SK-N-SH (cell line): ENCODE measurements at regions not wholly inside any gene's neighbourhood (a gene's known extent, or its start where the extent isn't known, plus 50 kb on each side); places are given as distances from the start of the nearest gene placed in this dataset.
A peak's percentile ranks its signal among the peaks of the same experiment; 100 is the strongest.

Experiments
- CTCF ChIA-PET: fragments of 300-600, 350-600 bp; formaldehyde crosslinking; extraction: SDS; loops from one replicate; lab custom pipeline; 2021; lab: Yijun Ruan, JAX
- POLR2A ChIA-PET: fragments of 350-600 bp; sonication (Branson Sonifier 250); formaldehyde crosslinking; extraction: SDS; loops from one replicate; lab custom pipeline; 2020; ENCODE audit warnings: antibody characterized with exemption, inconsistent platforms; lab: Yijun Ruan, JAX
- DNase-seq: peaks from one replicate; pipeline ENCODE4 v3.0.0; 2012
- H2AFZ ChIP-seq: fragments of 200-600 bp; sonication (generic); 2 replicates; pipeline ENCODE4 v1.8.1; 2016; ENCODE audit warnings: antibody characterized with exemption, mild to moderate bottlenecking, low read depth
- H3F3A ChIP-seq: fragments of 200-600 bp; sonication (generic); replicated peaks from 2 replicates; pipeline ENCODE3; 2016; ENCODE audit warnings: antibody characterized with exemption, mild to moderate bottlenecking; ENCODE audit not compliant: insufficient read depth
- H3K27ac ChIP-seq, 2 experiments: fragments of 200-500 bp in 1 of 2; fragments of 200-600 bp in 1 of 2; sonication (Bioruptor generic) in 1 of 2; sonication (generic), shearing (Covaris generic) in 1 of 2; 2 replicates each; pipeline versions ENCODE4 v1.5.1 to v1.6.1; 2014 to 2016; ENCODE audit warnings: low read depth in 2 of 2, inconsistent platforms in 1 of 2, low read length in 1 of 2, mild to moderate bottlenecking in 1 of 2, mixed read lengths in 1 of 2
- H3K27me3 ChIP-seq: fragments of 200-600 bp; sonication (generic), shearing (Covaris generic); 2 replicates; pipeline ENCODE4 v1.6.1; 2016; ENCODE audit warnings: mixed run types; ENCODE audit not compliant: insufficient read depth
- H3K36me3 ChIP-seq, 2 experiments: fragments of 200-500 bp in 1 of 2; fragments of 200-600 bp in 1 of 2; sonication (Bioruptor generic) in 1 of 2; sonication (generic) in 1 of 2; replicated peaks in 1 of 2; 2 replicates each; pipeline versions ENCODE3 to v1.5.1; 2014 to 2016; ENCODE audit warnings: low read length in 1 of 2, mild to moderate bottlenecking in 1 of 2; ENCODE audit not compliant: insufficient read depth in 2 of 2, control insufficient read depth in 1 of 2
- H3K4me1 ChIP-seq, 2 experiments: fragments of 200-500 bp in 1 of 2; fragments of 200-600 bp in 1 of 2; sonication (Bioruptor generic) in 1 of 2; sonication (generic), shearing (Covaris generic) in 1 of 2; 2 replicates each; pipeline versions ENCODE4 v1.5.1 to v1.6.1; 2014 to 2016; ENCODE audit warnings: low read depth in 1 of 2, low read length in 1 of 2, mixed run types in 1 of 2; ENCODE audit not compliant: insufficient read depth in 2 of 2, control insufficient read depth in 1 of 2
- H3K4me2 ChIP-seq: fragments of 200-600 bp; sonication (generic), shearing (Covaris generic); 2 replicates; pipeline ENCODE4 v1.6.1; 2017; ENCODE audit warnings: mixed run types
- H3K4me3 ChIP-seq, 2 experiments: fragments of 200-500 bp in 1 of 2; fragments of 200-600 bp in 1 of 2; sonication (Bioruptor generic) in 1 of 2; sonication (generic), shearing (Covaris generic) in 1 of 2; 2 replicates each; pipeline versions ENCODE4 v1.5.1 to v1.8.1; 2014 to 2016; ENCODE audit warnings: low read depth in 2 of 2, inconsistent platforms in 1 of 2, low read length in 1 of 2, mild to moderate bottlenecking in 1 of 2, mixed read lengths in 1 of 2, moderate library complexity in 1 of 2
- H3K79me2 ChIP-seq: fragments of 200-600 bp; sonication (generic); 2 replicates; pipeline ENCODE4 v1.8.1; 2017; ENCODE audit warnings: mild to moderate bottlenecking; ENCODE audit not compliant: insufficient read depth
- H3K9ac ChIP-seq: fragments of 200-600 bp; sonication (generic); 2 replicates; pipeline ENCODE4 v1.6.1; 2017; ENCODE audit warnings: mixed run types
- H3K9me2 ChIP-seq: fragments of 200-600 bp; sonication (generic); 2 replicates; pipeline ENCODE4 v1.6.1; 2017; ENCODE audit warnings: mixed run types
- H3K9me3 ChIP-seq: fragments of 200-600 bp; sonication (generic); 2 replicates; pipeline ENCODE4 v1.6.1; 2017; ENCODE audit warnings: mixed run types, mild to moderate bottlenecking, moderate library complexity
- H4K20me1 ChIP-seq: fragments of 200-600 bp; sonication (generic); 2 replicates; pipeline ENCODE4 v1.6.1; 2017; ENCODE audit warnings: mild to moderate bottlenecking, mixed run types; ENCODE audit not compliant: insufficient read depth
- CHD2 ChIP-seq: fragments of 150-350 bp; IDR thresholded peaks from 2 replicates; pipeline ENCODE4 v1.6.1; 2018; ENCODE audit warnings: low read length; ENCODE audit not compliant: partially characterized antibody
- EP300 ChIP-seq, 2 experiments: IDR thresholded peaks; 2 replicates each; pipeline versions ENCODE4 v1.4.0 to v1.6.1; 2012; ENCODE audit warnings: borderline replicate concordance in 1 of 2, low read depth in 1 of 2, low read length in 1 of 2
- EZH2phosphoT487 ChIP-seq: fragments of 200-600 bp; sonication (generic); IDR thresholded peaks from 2 replicates; pipeline ENCODE4 v1.6.1; 2017; ENCODE audit warnings: low read depth, mixed run types, mild to moderate bottlenecking, antibody characterized with exemption, moderate library complexity, borderline replicate concordance
- GATA2 ChIP-seq: sonication (generic); formaldehyde crosslinking; IDR thresholded peaks from 2 replicates; pipeline ENCODE4 v1.5.0; 2020; ENCODE audit warnings: mild to moderate bottlenecking, missing genetic modification reagents
- JUND ChIP-seq: IDR thresholded peaks from 2 replicates; pipeline ENCODE4 v1.4.0; 2012
- MEF2A ChIP-seq: IDR thresholded peaks from 2 replicates; pipeline ENCODE4 v1.4.0; 2012; ENCODE audit warnings: low read depth, borderline replicate concordance
- MXI1 ChIP-seq: IDR thresholded peaks from 2 replicates; pipeline ENCODE4 v1.6.1; 2012; ENCODE audit warnings: mild to moderate bottlenecking, low read depth, low read length, improper control_type of control experiment
- NRF1 ChIP-seq: IDR thresholded peaks from 2 replicates; pipeline ENCODE4 v1.6.1; 2012; ENCODE audit warnings: low read depth, mild to moderate bottlenecking, low read length
- PBX3 ChIP-seq: IDR thresholded peaks from 2 replicates; pipeline ENCODE4; 2012
- POLR2AphosphoS5 ChIP-seq: IDR thresholded peaks from 2 replicates; pipeline ENCODE4 v1.6.1; 2012; ENCODE audit warnings: low read depth, low read length
- RFX5 ChIP-seq: IDR thresholded peaks from 2 replicates; pipeline ENCODE4 v1.6.1; 2012; ENCODE audit warnings: mild to moderate bottlenecking, improper control_type of control experiment, low read length
- RXRA ChIP-seq: IDR thresholded peaks from 2 replicates; pipeline ENCODE4 v1.4.0; 2012; ENCODE audit warnings: low read depth, mild to moderate bottlenecking, borderline replicate concordance
- SMC3 ChIP-seq: IDR thresholded peaks from 2 replicates; pipeline ENCODE4 v1.6.1; 2012; ENCODE audit warnings: low read depth, low read length, improper control_type of control experiment
- USF1 ChIP-seq: IDR thresholded peaks from 2 replicates; pipeline ENCODE4 v1.4.0; 2012; ENCODE audit warnings: low read depth, borderline replicate concordance
- USF2 ChIP-seq: fragments of 150-350 bp; IDR thresholded peaks from 2 replicates; pipeline ENCODE4 v1.6.1; 2017; ENCODE audit warnings: antibody characterized with exemption, low read length, low read depth, borderline replicate concordance
- YY1 ChIP-seq: IDR thresholded peaks from 2 replicates; pipeline ENCODE4 v1.4.0; 2012; ENCODE audit warnings: low read depth, mild to moderate bottlenecking
- WGBS: methylation state at CpG from one replicate; pipeline ENCODE4 v1.1.6; 2017; ENCODE audit warnings: low lambda C conversion rate; 5-methylcytosine and 5-hydroxymethylcytosine counted together

GRCh38 chr2:70035344-70035844 lies 51.9 kb upstream of the PCBP1 start:
- Histone ChIP-seq H3K9me3 (no peaks in the 10 kb centered on the region), H3K27ac (no peak overlapping the region; a peak in 1 of 4 replicates), H3K9ac (no peak overlapping the region), H4K20me1 (no peaks in the 10 kb centered on the region), H3K4me3 (no peak overlapping the region), H3K9me2 (no peaks in the 10 kb centered on the region), H3K4me2 (no peak overlapping the region; the same call in 1 of the 2 replicates), H3K36me3 (no peaks in the 10 kb centered on the region), H2AFZ (no peak overlapping the region), H3F3A (no peaks in the 10 kb centered on the region), H3K4me1 (peaks cover 11 to 17% of the 10 kb centered on the region in 2 experiments; a peak in 3 of 4 replicates), H3K27me3 (no peaks in the 10 kb centered on the region), H3K79me2 (no peaks in the 10 kb centered on the region)
- DNase-seq = no peak
- 47% methylated on average over 1 of the region's 1 CpG for WGBS
- TF ChIP-seq JUND = no peak
- TF ChIP-seq SMC3 = no peak
- TF ChIP-seq PBX3 = no peak
- TF ChIP-seq EP300 (IDR thresholded peaks at IDR 0.05; ENCODE audit: borderline replicate concordance in 1 of 2, low read depth in 1 of 2, low read length in 1 of 2) = no peak
- TF ChIP-seq USF2 = no peak
- TF ChIP-seq RXRA = no peak
- no peak for TF ChIP-seq MEF2A
- no peak for TF ChIP-seq EZH2phosphoT487
- TF ChIP-seq NRF1 = no peak
- TF ChIP-seq RFX5 = no peak
- no peak for TF ChIP-seq USF1
- POLR2A ChIA-PET = no interaction called here
- CTCF ChIA-PET = interaction anchor here (0.5 kb wide), 1 partner anchor 89 kb away, joined by 3 read pairs; no protein-coding TSS in a partner anchor

GRCh38 chr2:70030724-70031420 lies 56.4 kb upstream of the PCBP1 start:
- H4K20me1 ChIP-seq = no peaks in the 10 kb centered on the region
- H3K4me2 ChIP-seq = no peak overlapping the region
- no peak overlapping the region for H3K4me3 ChIP-seq
- H3K4me1 ChIP-seq = peaks cover 19 to 26% of the 10 kb centered on the region in 2 experiments; a peak in 3 of 4 replicates
- no peaks in the 10 kb centered on the region for H3K9me2 ChIP-seq
- no peaks in the 10 kb centered on the region for H3F3A ChIP-seq
- H3K9me3 ChIP-seq = no peaks in the 10 kb centered on the region
- peak; percentile 30 for DNase-seq
- no peak overlapping the region for H3K9ac ChIP-seq
- H2AFZ ChIP-seq = no peak overlapping the region
- no peaks in the 10 kb centered on the region for H3K79me2 ChIP-seq
- CTCF ChIA-PET = no interaction called here
- no peaks in the 10 kb centered on the region for H3K27me3 ChIP-seq
- no peak for TF ChIP-seq PBX3
- TF ChIP-seq JUND = no peak
- no peak for TF ChIP-seq GATA2 (CRISPR knock-in tag)
- TF ChIP-seq MEF2A = no peak
- TF ChIP-seq CHD2 = no peak
- TF ChIP-seq EP300 (IDR thresholded peaks at IDR 0.05; ENCODE audit: borderline replicate concordance in 1 of 2, low read depth in 1 of 2, low read length in 1 of 2) = no peak
- TF ChIP-seq NRF1 = no peak
- no peak for TF ChIP-seq SMC3
- no peak for TF ChIP-seq POLR2AphosphoS5
- TF ChIP-seq YY1 = no peak
- TF ChIP-seq MXI1 = no peak
- TF ChIP-seq RFX5 = no peak
- TF ChIP-seq, all 33 proteins: peak for 0
- WGBS = 96% methylated on average over 1 of the region's 1 CpG
- POLR2A ChIA-PET = interaction anchor here (0.9 kb wide), 1 partner anchor 117 kb away, joined by 4 read pairs; no protein-coding TSS in a partner anchor
- Histone ChIP-seq H3K36me3 (no peaks in the 10 kb centered on the region), H3K27ac (peak overlapping the region in 1 of 2 experiments; percentile 65; a peak in 2 of 4 replicates)
